D721Med (cell line): ENCODE measurements at regions not wholly inside any gene's neighbourhood (a gene's known extent, or its start where the extent isn't known, plus 50 kb on each side); places are given as distances from the start of the nearest gene placed in this dataset.

Experiments
- DNase-seq: peaks from one replicate; pipeline ENCODE4 v3.0.0; 2011; ENCODE audit warnings: low spot score; ENCODE audit not compliant: insufficient read length
- FAIRE-seq: peaks from 2 replicates; lab custom pipeline; 2011; peaks lifted over from hg19 to GRCh38; lab: Jason Lieb, UNC
- TF ChIP-seq, protein P1 (sequence below): IDR thresholded peaks from 2 replicates; pipeline ENCODE4 v1.5.1; 2012; ENCODE audit warnings: mild to moderate bottlenecking, control low read depth; ENCODE audit not compliant: insufficient read depth; ENCODE audit errors: missing control alignments

DNA sequence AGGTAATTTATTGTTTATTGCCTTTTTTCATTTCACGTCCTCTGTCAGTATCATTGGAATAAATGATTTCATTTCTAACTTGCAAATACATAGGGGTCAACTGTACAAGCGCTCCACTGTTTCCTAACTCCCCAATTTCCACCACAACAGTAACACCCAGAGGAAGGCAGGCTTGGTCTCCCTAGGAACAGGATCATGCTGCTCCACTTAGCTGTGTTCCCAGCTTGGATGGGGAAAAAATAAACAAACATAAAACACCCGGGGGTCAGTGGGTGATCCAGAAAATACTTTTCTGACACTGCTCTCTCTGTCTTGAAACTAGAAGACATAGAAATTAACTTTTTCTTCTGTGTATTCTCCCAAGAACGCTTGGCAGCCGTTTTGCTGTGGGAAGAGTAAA lies 772.5 kb downstream of the TRIML1 start:
- TF ChIP-seq, protein P1, sequence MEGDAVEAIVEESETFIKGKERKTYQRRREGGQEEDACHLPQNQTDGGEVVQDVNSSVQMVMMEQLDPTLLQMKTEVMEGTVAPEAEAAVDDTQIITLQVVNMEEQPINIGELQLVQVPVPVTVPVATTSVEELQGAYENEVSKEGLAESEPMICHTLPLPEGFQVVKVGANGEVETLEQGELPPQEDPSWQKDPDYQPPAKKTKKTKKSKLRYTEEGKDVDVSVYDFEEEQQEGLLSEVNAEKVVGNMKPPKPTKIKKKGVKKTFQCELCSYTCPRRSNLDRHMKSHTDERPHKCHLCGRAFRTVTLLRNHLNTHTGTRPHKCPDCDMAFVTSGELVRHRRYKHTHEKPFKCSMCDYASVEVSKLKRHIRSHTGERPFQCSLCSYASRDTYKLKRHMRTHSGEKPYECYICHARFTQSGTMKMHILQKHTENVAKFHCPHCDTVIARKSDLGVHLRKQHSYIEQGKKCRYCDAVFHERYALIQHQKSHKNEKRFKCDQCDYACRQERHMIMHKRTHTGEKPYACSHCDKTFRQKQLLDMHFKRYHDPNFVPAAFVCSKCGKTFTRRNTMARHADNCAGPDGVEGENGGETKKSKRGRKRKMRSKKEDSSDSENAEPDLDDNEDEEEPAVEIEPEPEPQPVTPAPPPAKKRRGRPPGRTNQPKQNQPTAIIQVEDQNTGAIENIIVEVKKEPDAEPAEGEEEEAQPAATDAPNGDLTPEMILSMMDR = no peak
- DNase-seq (no peak), FAIRE-seq (no peak)

DNA sequence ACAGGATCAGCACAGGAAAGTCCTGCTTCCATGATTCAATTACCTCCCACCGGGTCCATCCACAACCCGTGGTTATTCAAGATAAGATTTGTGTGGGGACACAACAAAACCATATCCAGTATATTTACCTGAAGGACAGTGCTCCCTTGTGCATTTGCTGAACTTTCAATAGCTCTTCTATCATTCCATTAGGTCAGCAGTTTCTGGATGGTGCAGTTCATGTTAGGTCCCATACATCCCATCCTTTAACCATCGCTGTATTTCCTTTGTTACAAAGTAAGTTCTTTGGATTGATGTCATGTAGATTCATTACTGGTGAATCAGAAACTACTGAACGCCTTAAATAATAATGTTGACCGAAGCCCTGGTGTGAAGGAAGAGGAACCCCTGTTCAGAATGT lies 775.9 kb downstream of the TRIML1 start:
- TF ChIP-seq, protein P1 = no peak
- no peak for DNase-seq
- FAIRE-seq = no peak

DNA sequence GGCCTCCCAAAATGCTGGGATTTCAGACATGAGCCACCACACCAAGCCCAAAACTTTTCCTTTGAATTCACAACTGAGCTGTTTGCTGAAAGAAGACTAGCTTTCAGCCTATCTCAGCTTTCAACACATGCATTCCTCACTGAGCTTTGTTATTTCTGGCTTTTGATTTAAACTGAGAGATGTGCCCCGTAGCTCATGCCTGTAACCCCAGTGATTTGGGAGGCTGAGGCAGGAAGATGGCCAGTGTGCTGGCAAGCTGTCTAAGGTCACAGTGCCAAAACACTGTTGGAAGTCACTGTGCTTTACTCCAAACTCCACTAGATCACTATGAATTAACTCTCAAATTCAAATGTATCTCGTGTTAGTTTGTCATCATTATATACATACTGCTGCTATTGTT lies 779.5 kb downstream of the TRIML1 start:
- FAIRE-seq = no peak
- TF ChIP-seq, protein P1 = no peak

DNA sequence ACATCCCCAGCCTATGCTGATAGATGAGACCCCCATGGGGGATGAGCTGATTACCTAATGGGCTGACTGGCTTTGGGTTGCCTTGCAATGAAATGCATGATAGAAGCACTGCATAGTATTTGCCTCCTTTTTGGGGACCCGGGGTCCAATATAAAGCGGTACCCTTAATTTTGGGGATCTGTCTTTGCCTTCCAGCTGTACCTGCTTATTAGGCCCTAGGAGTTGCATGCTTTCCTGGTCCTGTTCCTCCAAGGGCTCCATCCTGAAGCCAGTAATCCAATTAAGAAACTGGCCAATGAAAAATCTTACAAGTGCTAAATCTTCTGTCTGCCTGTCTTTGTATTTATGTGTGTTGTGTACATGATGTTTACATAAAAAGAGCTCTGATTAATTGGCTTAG lies 791.6 kb downstream of the TRIML1 start:
- DNase-seq = no peak
- FAIRE-seq = no peak
- TF ChIP-seq, protein P1 = no peak

More for the DNA sequence above, 779.5 kb downstream of the TRIML1 start:
- no peak for DNase-seq

DNA sequence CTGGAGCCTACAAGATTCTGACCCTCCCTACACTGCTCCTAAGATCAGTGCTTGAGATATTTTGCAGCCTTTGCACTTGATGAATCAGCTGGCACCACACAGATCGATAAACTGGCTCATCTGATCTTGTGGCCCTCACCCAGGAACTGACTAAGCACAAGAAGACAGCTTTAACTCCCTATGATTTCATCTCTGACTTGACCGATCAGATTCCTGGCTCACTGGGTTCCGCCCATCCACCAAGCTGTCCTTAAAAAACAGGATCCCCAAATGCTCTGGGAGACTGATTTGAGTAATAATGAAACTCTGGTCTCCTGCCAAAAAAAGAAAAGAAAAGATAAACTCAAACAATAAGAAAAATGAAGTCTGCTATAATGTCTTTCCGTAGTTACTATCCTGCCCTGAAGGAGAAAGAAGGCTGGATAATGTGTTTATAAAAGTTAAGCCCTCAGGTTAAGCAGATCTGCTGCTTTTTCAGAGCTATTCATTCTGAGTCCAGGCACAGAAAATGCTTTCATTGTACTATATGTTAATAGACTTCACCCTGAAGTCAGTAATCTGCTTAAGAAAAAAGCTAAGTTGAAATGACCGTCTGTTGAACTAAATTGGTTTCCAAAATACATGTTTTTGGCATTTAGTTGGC lies 795.2 kb downstream of the TRIML1 start:
- DNase-seq = no peak
- no peak for FAIRE-seq
- TF ChIP-seq, protein P1 = no peak

DNA sequence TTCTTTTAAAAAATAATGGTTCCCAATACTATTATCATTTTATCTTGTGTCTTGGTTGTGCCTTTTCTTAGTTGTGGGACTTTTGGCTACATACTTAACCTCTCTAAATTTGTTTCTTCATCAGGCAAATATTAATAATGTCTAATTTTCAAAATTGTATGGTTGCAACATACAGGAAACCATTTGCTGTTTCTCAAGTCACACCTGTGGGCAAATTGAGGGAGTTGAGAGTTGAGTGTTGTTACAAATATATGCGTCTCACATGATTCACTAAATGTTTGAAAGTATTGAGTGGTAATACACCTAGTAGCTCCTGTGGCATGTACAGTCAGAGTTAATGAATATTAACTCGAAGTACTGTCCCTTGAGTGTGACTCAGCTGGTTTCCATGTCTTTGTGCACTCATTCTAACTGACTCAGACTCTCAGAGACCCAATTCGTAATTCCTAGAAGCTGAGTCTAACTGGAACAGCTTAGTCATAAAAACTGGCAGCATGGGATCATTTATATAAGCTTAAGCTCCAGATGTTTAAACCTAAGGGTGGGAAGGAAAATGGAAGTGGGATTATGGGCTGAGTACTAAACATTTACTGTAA lies 802.4 kb downstream of the TRIML1 start:
- TF ChIP-seq, protein P1 = no peak
- DNase-seq (no peak), FAIRE-seq (no peak)

DNA sequence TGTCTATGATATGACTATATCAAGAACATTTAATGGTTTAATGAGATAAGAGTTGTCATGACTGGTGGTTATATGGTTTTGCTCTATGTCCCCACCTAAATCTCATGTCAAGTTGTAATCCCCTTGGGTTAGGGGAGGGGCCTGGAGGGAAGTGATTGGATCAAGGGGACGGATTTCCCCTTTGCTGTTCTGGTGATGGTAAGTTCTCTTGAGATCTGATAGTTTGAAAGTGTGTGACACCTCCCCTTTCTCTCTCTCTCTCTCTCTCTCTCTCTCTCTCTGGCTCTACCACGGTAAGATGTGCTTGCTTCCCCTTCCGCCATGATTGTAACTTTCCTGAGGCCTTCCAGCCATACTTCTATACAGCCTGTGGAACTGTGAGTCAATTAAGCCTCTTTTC lies 803.4 kb downstream of the TRIML1 start:
- no peak for FAIRE-seq

More for the DNA sequence above, 803.4 kb downstream of the TRIML1 start:
- DNase-seq = no peak
- TF ChIP-seq, protein P1 = no peak
